Fibroblast of lung (primary cell): ENCODE measurements at regions not wholly inside any gene's neighbourhood (a gene's known extent, or its start where the extent isn't known, plus 50 kb on each side); places are given as distances from the start of the nearest gene placed in this dataset.
A peak's percentile ranks its signal among the peaks of the same experiment; 100 is the strongest.
"Not testable (repeated sequence)": the region's sequence is repeated elsewhere in the genome, so short reads cannot be mapped to it uniquely, and the experiment has no call there.

ENCODE experiments used
- DNase-seq, 2 donors: peaks; one replicate each; pipeline versions ENCODE4 v3.0.0 to v3.0.0-alpha.2; 2010; ENCODE audit warnings: low read depth in 2 of 2
- H2AFZ ChIP-seq: 2 replicates; pipeline ENCODE4 v1.5.1; 2012; ENCODE audit warnings: low read length, control low read depth, inconsistent platforms
- H3K27ac ChIP-seq: 2 replicates; pipeline ENCODE4 v1.5.1; 2011; ENCODE audit warnings: low read length, control low read depth; ENCODE audit not compliant: insufficient read depth
- H3K27me3 ChIP-seq: 2 replicates; pipeline ENCODE4 v1.5.1; 2011; ENCODE audit warnings: mild to moderate bottlenecking, low read length; ENCODE audit not compliant: control insufficient read depth, insufficient read depth
- H3K36me3 ChIP-seq: 2 replicates; pipeline ENCODE4 v1.5.1; 2011; ENCODE audit warnings: low read length; ENCODE audit not compliant: control insufficient read depth, insufficient read depth
- H3K4me1 ChIP-seq: 2 replicates; pipeline ENCODE4 v1.5.1; 2011; ENCODE audit warnings: low read length; ENCODE audit not compliant: control insufficient read depth, insufficient read depth; ENCODE audit errors: extremely low read depth
- H3K4me2 ChIP-seq: 2 replicates; pipeline ENCODE4 v1.5.1; 2011; ENCODE audit warnings: low read length, control low read depth; ENCODE audit not compliant: insufficient read depth; ENCODE audit errors: extremely low read depth
- H3K4me3 ChIP-seq, 4 experiments: fragments of 200-600 bp in 1 of 4; sonication (generic) in 1 of 4; replicated peaks in 1 of 4; 2 replicates each; pipeline ENCODE4 v1.5.1; 2011 to 2016; ENCODE audit warnings: low read length in 4 of 4, low read depth in 3 of 4, mild to moderate bottlenecking in 3 of 4, control low read depth in 2 of 4, inconsistent platforms in 1 of 4, mixed read lengths in 1 of 4; ENCODE audit not compliant: insufficient read depth in 1 of 4; ENCODE audit errors: control extremely low read depth in 1 of 4
- H3K79me2 ChIP-seq: 2 replicates; pipeline ENCODE4 v1.5.1; 2012; ENCODE audit warnings: mild to moderate bottlenecking, low read length, inconsistent platforms; ENCODE audit not compliant: control insufficient read depth, insufficient read depth
- H3K9ac ChIP-seq: 2 replicates; pipeline ENCODE4 v1.5.1; 2011; ENCODE audit warnings: mild to moderate bottlenecking, low read length, control low read depth; ENCODE audit not compliant: insufficient read depth
- H3K9me3 ChIP-seq: 2 replicates; pipeline ENCODE4 v1.5.1; 2012; ENCODE audit warnings: low read depth, low read length; ENCODE audit not compliant: control insufficient read depth, insufficient read depth
- H4K20me1 ChIP-seq: 2 replicates; pipeline ENCODE4 v1.5.1; 2011; ENCODE audit warnings: low read length; ENCODE audit not compliant: control insufficient read depth, insufficient read depth; ENCODE audit errors: extremely low read depth
- TF ChIP-seq, protein P1 (sequence below), 2 donors: IDR thresholded peaks in 1 of 2; conservative IDR thresholded peaks in 1 of 2; 1 replicate in 1 of 2; 2 replicates in 1 of 2; pipeline ENCODE4 v1.5.1; 2011 to 2012; ENCODE audit warnings: low read length in 2 of 2, control low read depth in 1 of 2, inconsistent platforms in 1 of 2, low read depth in 1 of 2, mild to moderate bottlenecking in 1 of 2

DNA sequence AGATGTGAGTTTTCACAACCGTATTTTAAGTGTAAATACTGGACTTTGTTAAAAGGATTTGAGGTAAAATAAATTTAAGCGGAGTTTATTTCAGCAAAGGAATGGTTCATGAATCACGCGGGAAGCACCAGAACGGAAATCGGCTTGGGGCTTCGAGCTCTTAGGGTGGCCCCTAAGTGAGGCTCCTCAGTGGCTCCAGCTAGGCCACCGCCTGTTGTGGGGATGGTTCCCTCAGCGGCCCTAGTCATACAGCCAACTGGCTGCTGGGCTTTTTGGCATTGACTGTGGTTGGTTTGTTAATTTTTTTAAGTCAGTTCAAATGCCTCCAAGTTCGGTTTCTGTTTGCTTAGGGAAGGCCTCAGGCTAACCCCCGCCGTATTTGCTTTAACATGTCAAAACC, 198.0 kb downstream of the LMLN start:
- not testable (repeated sequence) for H3K27me3 ChIP-seq, H2AFZ ChIP-seq, H3K79me2 ChIP-seq, DNase-seq, H3K9ac ChIP-seq, H3K4me2 ChIP-seq, H3K9me3 ChIP-seq, H3K27ac ChIP-seq, H3K4me1 ChIP-seq, H3K36me3 ChIP-seq, H4K20me1 ChIP-seq, H3K4me3 ChIP-seq

DNA sequence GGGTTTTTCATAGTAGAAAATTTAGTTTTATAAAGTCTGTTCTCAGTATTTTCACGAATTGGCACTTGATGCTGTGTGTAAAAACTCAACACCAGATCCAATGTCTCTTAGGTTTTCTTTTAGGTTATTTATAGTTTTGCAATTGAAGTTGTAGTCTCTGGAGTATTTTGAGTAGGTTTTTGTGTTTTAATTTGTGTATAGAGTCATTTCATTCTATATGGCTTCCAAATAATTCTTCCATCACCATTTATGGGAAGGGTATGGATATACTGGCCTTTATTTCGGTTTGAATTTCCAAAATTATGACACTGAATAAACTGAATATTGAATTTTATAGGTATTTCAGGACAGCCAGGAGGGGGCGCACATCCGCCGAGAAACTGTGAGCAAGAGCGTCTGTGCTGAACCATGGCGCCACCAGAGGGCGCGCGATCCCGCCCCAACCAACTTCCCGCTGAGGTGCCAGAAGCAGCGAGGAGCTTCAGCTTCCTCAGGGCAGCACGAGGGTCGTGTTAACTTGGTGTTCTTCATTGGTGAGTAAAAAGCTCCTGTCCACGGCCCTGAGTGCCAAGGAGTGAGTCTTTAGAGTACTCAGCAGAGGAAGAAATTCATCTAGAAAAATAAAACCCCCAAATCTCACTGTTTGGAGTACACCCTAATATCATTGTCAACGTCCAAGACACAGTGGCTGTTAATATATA, 207.5 kb downstream of the LMLN start:
- peak; percentile 7 to 58 for DNase-seq
- H3K36me3 ChIP-seq, H2AFZ ChIP-seq, H3K27ac ChIP-seq, H3K79me2 ChIP-seq, H3K4me3 ChIP-seq, H4K20me1 ChIP-seq, H3K4me1 ChIP-seq, H3K27me3 ChIP-seq, H3K9ac ChIP-seq, H3K4me2 ChIP-seq, H3K9me3 ChIP-seq: not testable (repeated sequence)
- TF ChIP-seq, protein P1, sequence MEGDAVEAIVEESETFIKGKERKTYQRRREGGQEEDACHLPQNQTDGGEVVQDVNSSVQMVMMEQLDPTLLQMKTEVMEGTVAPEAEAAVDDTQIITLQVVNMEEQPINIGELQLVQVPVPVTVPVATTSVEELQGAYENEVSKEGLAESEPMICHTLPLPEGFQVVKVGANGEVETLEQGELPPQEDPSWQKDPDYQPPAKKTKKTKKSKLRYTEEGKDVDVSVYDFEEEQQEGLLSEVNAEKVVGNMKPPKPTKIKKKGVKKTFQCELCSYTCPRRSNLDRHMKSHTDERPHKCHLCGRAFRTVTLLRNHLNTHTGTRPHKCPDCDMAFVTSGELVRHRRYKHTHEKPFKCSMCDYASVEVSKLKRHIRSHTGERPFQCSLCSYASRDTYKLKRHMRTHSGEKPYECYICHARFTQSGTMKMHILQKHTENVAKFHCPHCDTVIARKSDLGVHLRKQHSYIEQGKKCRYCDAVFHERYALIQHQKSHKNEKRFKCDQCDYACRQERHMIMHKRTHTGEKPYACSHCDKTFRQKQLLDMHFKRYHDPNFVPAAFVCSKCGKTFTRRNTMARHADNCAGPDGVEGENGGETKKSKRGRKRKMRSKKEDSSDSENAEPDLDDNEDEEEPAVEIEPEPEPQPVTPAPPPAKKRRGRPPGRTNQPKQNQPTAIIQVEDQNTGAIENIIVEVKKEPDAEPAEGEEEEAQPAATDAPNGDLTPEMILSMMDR (conservative IDR thresholded peaks at IDR 0.05 in 1 of 2, IDR thresholded peaks at IDR 0.05 in 1 of 2; ENCODE audit: low read depth in 1 of 2, low read length in 2 of 2): peak; percentile 19 to 33

DNA sequence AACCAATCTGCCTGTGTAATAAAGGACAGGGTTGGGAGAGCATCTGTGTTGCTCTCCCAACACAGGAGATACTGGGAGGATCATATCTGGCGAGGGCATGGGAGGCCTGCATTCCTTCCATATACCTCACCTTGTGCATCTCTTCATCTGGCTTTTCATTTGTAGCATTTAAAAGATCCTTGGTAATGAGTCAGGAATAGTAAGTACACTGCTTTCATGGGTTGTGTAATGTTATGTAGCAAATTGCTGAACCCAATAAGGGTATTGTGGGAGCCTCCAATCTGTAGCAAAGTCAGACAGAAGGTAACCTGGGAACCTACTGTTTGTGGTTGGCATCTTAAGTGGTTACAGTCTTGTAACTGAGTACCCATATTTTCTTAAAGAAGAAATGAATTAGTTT, 210.8 kb downstream of the LMLN start:
- not testable (repeated sequence) for H3K36me3 ChIP-seq
- DNase-seq: peak in 1 of 2 donors; percentile 2

DNA sequence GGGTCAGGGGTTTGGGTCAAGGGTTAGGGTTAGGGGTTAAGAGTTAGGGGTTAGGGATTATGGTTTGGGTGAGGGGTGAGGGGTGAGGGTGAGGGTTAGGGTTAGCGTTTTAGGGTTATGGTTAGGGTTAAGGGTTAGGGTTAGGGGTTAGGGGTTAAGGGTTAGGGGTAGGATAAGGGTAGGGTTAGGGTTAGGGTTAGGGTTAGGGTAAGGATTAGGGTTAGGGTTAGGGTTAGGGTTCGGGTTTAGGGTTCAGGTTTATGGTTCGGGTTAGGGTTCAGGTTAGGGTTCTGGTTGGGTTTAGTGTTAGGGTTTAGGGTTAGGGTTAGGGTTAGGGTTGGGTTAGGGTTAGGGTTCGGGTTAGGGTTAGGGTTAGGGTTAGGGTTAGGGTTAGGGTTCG, 213.1 kb downstream of the LMLN start:
- H3K27me3 ChIP-seq, H3K4me1 ChIP-seq, H3K79me2 ChIP-seq, H3K9ac ChIP-seq, H3K9me3 ChIP-seq, H3K27ac ChIP-seq, H2AFZ ChIP-seq, DNase-seq, H3K4me2 ChIP-seq, H3K36me3 ChIP-seq, H4K20me1 ChIP-seq, H3K4me3 ChIP-seq: not testable (repeated sequence)

More for the DNA sequence above, 210.8 kb downstream of the LMLN start:
- H3K9ac ChIP-seq, H3K4me3 ChIP-seq, H3K27ac ChIP-seq, H4K20me1 ChIP-seq, H3K9me3 ChIP-seq, H3K79me2 ChIP-seq, H3K4me2 ChIP-seq, H2AFZ ChIP-seq, H3K4me1 ChIP-seq, H3K27me3 ChIP-seq: not testable (repeated sequence)

DNA sequence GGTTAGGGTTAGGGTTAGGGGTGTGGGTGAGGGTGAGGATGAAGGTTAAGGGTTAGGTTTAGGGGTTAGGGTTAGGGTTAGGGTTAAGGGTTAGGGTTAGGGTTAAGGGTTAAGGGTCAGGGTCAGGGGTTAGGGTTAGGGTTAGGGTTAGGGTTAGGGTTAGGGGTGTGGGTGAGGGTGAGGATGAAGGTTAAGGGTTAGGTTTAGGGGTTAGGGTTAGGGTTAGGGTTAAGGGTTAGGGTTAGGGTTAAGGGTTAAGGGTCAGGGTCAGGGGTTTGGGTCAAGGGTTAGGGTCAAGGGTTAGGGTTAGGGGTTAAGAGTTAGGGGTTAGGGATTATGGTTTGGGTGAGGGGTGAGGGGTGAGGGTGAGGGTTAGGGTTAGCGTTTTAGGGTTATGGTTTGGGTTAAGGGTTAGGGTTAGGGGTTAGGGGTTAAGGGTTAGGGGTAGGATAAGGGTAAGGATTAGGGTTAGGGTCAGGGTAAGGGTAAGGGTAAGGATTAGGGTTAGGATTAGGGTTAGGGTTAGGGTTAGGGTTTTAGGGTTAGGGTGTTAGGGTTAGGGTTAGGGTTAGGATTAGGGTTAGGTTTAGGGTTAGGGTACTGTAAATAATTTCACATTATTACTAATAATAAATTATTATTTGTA, 214.0 kb downstream of the LMLN start:
- not testable (repeated sequence) for H3K9me3 ChIP-seq, H3K4me2 ChIP-seq, H3K9ac ChIP-seq, H2AFZ ChIP-seq, H3K27ac ChIP-seq, H3K27me3 ChIP-seq, H3K4me3 ChIP-seq, H4K20me1 ChIP-seq, H3K4me1 ChIP-seq, DNase-seq, H3K36me3 ChIP-seq, H3K79me2 ChIP-seq
